PC-3 (cell line): ENCODE measurements at regions not wholly inside any gene's neighbourhood (a gene's known extent, or its start where the extent isn't known, plus 50 kb on each side); places are given as distances from the start of the nearest gene placed in this dataset.

Experiments
- ATAC-seq: fragments of 200-7000 bp; cut with Tn5 transposase; 2 replicates; pipeline ENCODE4 v1.9.1; 2020; ENCODE audit warnings: mild to moderate bottlenecking, moderate library complexity
- BruUV-seq: library from RNA; stranded (reverse); fragments of 400-500 nt; replicated peaks from 2 replicates; lab custom pipeline; 2021; lab: Mats Ljungman, UMichigan
- CTCF ChIA-PET: fragments of 300-600 bp; sonication (Branson Sonifier 250); formaldehyde crosslinking; loops from one replicate; lab custom pipeline; 2022; ENCODE audit warnings: antibody characterized with exemption; lab: Charles Lee
- POLR2A ChIA-PET: fragments of 300-600 bp; sonication (Branson Sonifier 250); formaldehyde crosslinking; loops from one replicate; lab custom pipeline; 2022; ENCODE audit warnings: antibody characterized with exemption; ENCODE audit not compliant: unreplicated experiment; lab: Charles Lee
- DNase-seq: peaks from one replicate; pipeline ENCODE4 v3.0.0-alpha.2; 2015
- H2AFZ ChIP-seq: fragments of 300-600 bp; sonication (generic); 2 replicates; pipeline ENCODE4 v1.6.0; 2016; ENCODE audit warnings: antibody characterized with exemption, low read length
- H3F3A ChIP-seq: fragments of 300-600 bp; sonication (generic); one replicate; pipeline ENCODE4 v1.6.0; 2017; ENCODE audit warnings: antibody characterized with exemption, low read length, control low read depth, mild to moderate bottlenecking; ENCODE audit not compliant: unreplicated experiment
- H3K27ac ChIP-seq: fragments of 300-600 bp; sonication (generic); 2 replicates; pipeline ENCODE4 v1.5.1; 2016; ENCODE audit warnings: mild to moderate bottlenecking, low read length
- H3K27me3 ChIP-seq: fragments of 300-600 bp; sonication (generic); 2 replicates; pipeline ENCODE4 v1.6.1; 2016; ENCODE audit warnings: low read length, mixed read lengths
- H3K36me3 ChIP-seq: fragments of 300-600 bp; sonication (generic); 2 replicates; pipeline ENCODE4 v1.6.1; 2016; ENCODE audit warnings: low read depth, mixed run types, low read length, mixed read lengths
- H3K4me1 ChIP-seq: fragments of 300-600 bp; sonication (generic); 2 replicates; pipeline ENCODE4 v1.5.1; 2016; ENCODE audit warnings: low read length; ENCODE audit not compliant: insufficient read depth
- H3K4me2 ChIP-seq: fragments of 300-600 bp; sonication (generic); 2 replicates; pipeline ENCODE4 v1.6.0; 2016; ENCODE audit warnings: low read length
- H3K4me3 ChIP-seq: fragments of 300-600 bp; sonication (generic); 2 replicates; pipeline ENCODE4 v1.5.1; 2016; ENCODE audit warnings: mild to moderate bottlenecking, low read length, mixed read lengths
- H3K79me2 ChIP-seq: fragments of 300-600 bp; sonication (generic); 2 replicates; pipeline ENCODE4 v1.6.1; 2017; ENCODE audit warnings: low read length, mixed read lengths
- H3K9ac ChIP-seq: fragments of 300-600 bp; sonication (generic); 2 replicates; pipeline ENCODE4 v1.6.0; 2016; ENCODE audit warnings: mild to moderate bottlenecking, low read length
- H3K9me2 ChIP-seq: fragments of 300-600 bp; sonication (generic); replicated peaks from 2 replicates; pipeline ENCODE4 v1.6.1; 2016; ENCODE audit warnings: mixed run types, low read length, mixed read lengths
- H3K9me3 ChIP-seq: fragments of 300-600 bp; sonication (generic); 2 replicates; pipeline ENCODE4 v1.6.1; 2016; ENCODE audit warnings: low read length, mixed read lengths
- H4K20me1 ChIP-seq: fragments of 300-600 bp; sonication (generic); 2 replicates; pipeline ENCODE4 v1.6.1; 2016; ENCODE audit warnings: low read length, mixed read lengths
- CTCF ChIP-seq: fragments of 300-600 bp; sonication (generic); conservative IDR thresholded peaks from 2 replicates; pipeline ENCODE4 v1.5.1; 2017; ENCODE audit warnings: antibody characterized with exemption, low read depth, mild to moderate bottlenecking, low read length
- EZH2 ChIP-seq: fragments of 300-600 bp; sonication (generic); IDR thresholded peaks from one replicate; pipeline ENCODE4 v1.6.1; 2017; ENCODE audit warnings: antibody characterized with exemption, mild to moderate bottlenecking, low read length; ENCODE audit not compliant: unreplicated experiment
- EZH2phosphoT487 ChIP-seq: fragments of 300-600 bp; sonication (generic); IDR thresholded peaks from 2 replicates; pipeline ENCODE4 v1.6.1; 2018; ENCODE audit warnings: mild to moderate bottlenecking, antibody characterized with exemption, low read length, borderline replicate concordance
- intact Hi-C: fragments of 100-400 bp; cut with micrococcal nuclease; formaldehyde crosslinking; loops from 2 replicates; pipeline ENCODE4 v1.9.0; 2023

- POLR2A ChIA-PET, result no interaction called here
Measured at GRCh38 chr12:97813301-97813700, 350.7 kb downstream of the RMST start.

DNA sequence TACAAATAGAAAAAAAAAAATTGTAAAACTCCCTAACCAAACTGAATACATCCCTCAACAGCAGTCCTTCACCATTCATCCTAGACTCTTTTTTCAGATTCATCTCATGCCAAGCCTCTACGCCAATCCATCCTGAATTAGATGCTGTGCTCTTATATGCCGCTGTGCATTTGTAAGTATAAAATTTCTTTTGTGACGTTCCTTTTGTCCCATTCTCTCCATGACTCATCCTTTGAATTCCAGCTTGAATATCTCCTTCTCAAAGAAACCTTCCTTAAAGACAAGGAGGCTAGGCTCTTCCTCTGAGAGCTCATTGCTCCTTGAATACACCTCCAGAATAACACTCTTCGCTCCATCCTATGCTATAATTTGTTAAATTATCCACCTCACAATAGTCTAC lies 359.2 kb downstream of the RMST start:
- Histone ChIP-seq H3K4me3 (no peak overlapping the region), H3F3A (no peaks in the 10 kb centered on the region), H3K9me3 (no peaks in the 10 kb centered on the region), H2AFZ (no peak overlapping the region), H4K20me1 (no peaks in the 10 kb centered on the region), H3K9me2 (no peaks in the 10 kb centered on the region), H3K27me3 (peaks cover 10% of the 10 kb centered on the region; the same call in 1 of the 2 replicates), H3K27ac (no peak overlapping the region), H3K36me3 (no peaks in the 10 kb centered on the region), H3K9ac (no peak overlapping the region), H3K4me2 (no peak overlapping the region), H3K4me1 (no peaks in the 10 kb centered on the region), H3K79me2 (no peaks in the 10 kb centered on the region)
- BruUV-seq, result no TSS peak
- TF ChIP-seq EZH2, result no peak
- TF ChIP-seq EZH2phosphoT487, result no peak
- no peak for TF ChIP-seq CTCF
- ChIA-PET CTCF (no interaction called here), POLR2A (no interaction called here)
- intact Hi-C loops, result no loop called here
- DNase-seq (no peak), ATAC-seq (no peak)

More at GRCh38 chr12:97813301-97813700, 350.7 kb downstream of the RMST start:
- Histone ChIP-seq H3K36me3 (no peaks in the 10 kb centered on the region), H3K9ac (no peak overlapping the region), H3K4me3 (no peak overlapping the region), H3K27ac (no peak overlapping the region), H3K4me2 (no peak overlapping the region), H2AFZ (no peak overlapping the region), H3K4me1 (no peaks in the 10 kb centered on the region), H3K9me2 (no peaks in the 10 kb centered on the region), H3K79me2 (no peaks in the 10 kb centered on the region), H3K27me3 (0 out of 2 replicates have a peak, but pooled peaks cover 2% of the 10 kb centered on the region), H3F3A (no peaks in the 10 kb centered on the region), H4K20me1 (no peaks in the 10 kb centered on the region), H3K9me3 (no peaks in the 10 kb centered on the region)
- intact Hi-C loops, result no loop called here
- no peak for DNase-seq
- no TSS peak for BruUV-seq
- CTCF ChIA-PET, result no interaction called here
- ATAC-seq, result no peak
- TF ChIP-seq EZH2phosphoT487, result no peak
- no peak for TF ChIP-seq CTCF
- TF ChIP-seq EZH2, result no peak

DNA sequence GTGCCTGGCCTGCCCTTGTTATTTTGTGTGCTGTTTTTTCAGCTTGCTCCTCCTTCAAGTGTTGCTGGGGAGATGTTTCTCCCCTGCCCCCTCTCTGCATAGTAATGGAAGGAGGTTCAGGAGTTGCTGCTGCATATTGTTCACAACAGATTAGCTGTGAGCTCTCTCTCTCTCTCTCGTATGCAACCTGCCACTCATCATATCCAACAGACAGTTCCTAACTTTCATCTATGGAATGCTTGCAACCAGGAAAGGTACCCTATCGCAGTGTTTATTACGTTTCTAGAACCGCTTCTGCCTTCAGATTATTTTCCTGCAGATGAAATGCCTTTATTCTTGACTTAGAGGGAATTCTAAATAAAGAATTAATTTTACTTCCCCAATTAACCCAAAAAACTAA lies 372.9 kb downstream of the RMST start:
- intact Hi-C loops, result no loop called here
- Histone ChIP-seq H3K9me2 (no peaks in the 10 kb centered on the region), H2AFZ (no peak overlapping the region), H3K36me3 (no peaks in the 10 kb centered on the region), H3K4me2 (no peak overlapping the region), H3K4me3 (no peak overlapping the region), H3K79me2 (no peaks in the 10 kb centered on the region), H3K4me1 (peaks cover 3% of the 10 kb centered on the region; the same call in 1 of the 2 replicates), H3K27me3 (no peaks in the 10 kb centered on the region), H3K27ac (no peak overlapping the region), H3K9ac (no peak overlapping the region), H4K20me1 (no peaks in the 10 kb centered on the region), H3K9me3 (no peaks in the 10 kb centered on the region), H3F3A (no peaks in the 10 kb centered on the region)
- TF ChIP-seq CTCF, result no peak
- no peak for TF ChIP-seq EZH2
- no peak for TF ChIP-seq EZH2phosphoT487
- ATAC-seq (no peak), DNase-seq (no peak)
- no TSS peak for BruUV-seq
- POLR2A ChIA-PET, result no interaction called here
- CTCF ChIA-PET, result no interaction called here
